Urinary bladder (tissue), 3 donors: ENCODE measurements at regions not wholly inside any gene's neighbourhood (a gene's known extent, or its start where the extent isn't known, plus 50 kb on each side); places are given as distances from the start of the nearest gene placed in this dataset.

Experiments
- DNase-seq: peaks from one replicate; pipeline ENCODE4 v3.0.0-alpha.2; 2015; ENCODE audit errors: extremely low spot score
- H3K27ac ChIP-seq: one replicate; pipeline ENCODE4 v1.5.1; 2013; ENCODE audit warnings: low read depth, mild to moderate bottlenecking, moderate library complexity
- H3K36me3 ChIP-seq: one replicate; pipeline ENCODE4 v1.6.1; 2013; ENCODE audit warnings: mild to moderate bottlenecking, moderate library complexity; ENCODE audit not compliant: insufficient read depth
- H3K4me1 ChIP-seq: one replicate; pipeline ENCODE4 v1.6.1; 2013; ENCODE audit warnings: mild to moderate bottlenecking, moderate library complexity; ENCODE audit not compliant: insufficient read depth
- H3K4me3 ChIP-seq: one replicate; pipeline ENCODE4 v1.5.1; 2013; ENCODE audit warnings: low read depth, low read length
- WGBS: extraction: QIAGEN DNeasy Blood & Tissue Kit; methylation state at CpG from one replicate; pipeline ENCODE4 v1.1.7; 2013; 5-methylcytosine and 5-hydroxymethylcytosine counted together
- donor health status: healthy with polysubstance abuse.
- donor health status: healthy.

DNA sequence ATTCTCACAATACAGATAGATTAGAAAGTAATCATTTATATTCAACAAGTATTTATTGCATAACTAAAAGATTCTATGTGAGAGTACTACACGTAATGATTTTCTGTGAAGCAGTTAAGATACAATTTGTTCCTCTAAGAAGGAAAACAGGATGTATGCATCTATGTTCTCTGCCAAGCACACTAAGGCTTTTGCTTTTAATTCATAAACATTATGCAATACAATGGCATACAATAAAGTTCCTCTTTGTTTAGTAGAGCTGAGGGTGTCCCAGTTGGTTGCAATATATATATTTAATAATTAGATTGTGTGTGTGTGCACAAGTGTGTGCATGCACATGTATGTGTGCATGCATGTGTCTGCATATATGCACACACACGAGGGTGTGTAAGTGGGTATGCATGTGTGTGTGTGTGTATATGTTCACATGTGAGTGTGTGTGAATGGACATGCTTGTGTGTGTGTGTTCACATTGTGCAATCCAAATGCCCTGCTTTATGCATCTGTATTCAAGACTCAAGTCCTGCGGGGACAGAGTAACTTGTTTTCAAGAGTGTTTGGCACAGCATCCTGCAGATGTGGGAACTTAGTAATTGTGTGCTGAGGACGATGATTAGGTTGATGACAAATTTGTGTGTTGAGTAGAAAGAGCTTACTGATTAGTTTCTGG, 481.5 kb upstream of the KLF6 start:
- Histone ChIP-seq H3K36me3 (no peaks in the 10 kb centered on the region), H3K4me3 (no peak overlapping the region), H3K27ac (no peak overlapping the region), H3K4me1 (peaks cover 4% of the 10 kb centered on the region)
- WGBS, result 67% methylated on average over 4 of the region's 4 CpGs
- no peak for DNase-seq

GRCh38 chr10:4265964-4266363, 481.0 kb upstream of the KLF6 start:
- Histone ChIP-seq H3K27ac (no peak overlapping the region), H3K36me3 (no peaks in the 10 kb centered on the region), H3K4me3 (no peak overlapping the region), H3K4me1 (peaks cover 4% of the 10 kb centered on the region)
- 91% methylated on average over 3 of the region's 3 CpGs for WGBS
- DNase-seq, result no peak

DNA sequence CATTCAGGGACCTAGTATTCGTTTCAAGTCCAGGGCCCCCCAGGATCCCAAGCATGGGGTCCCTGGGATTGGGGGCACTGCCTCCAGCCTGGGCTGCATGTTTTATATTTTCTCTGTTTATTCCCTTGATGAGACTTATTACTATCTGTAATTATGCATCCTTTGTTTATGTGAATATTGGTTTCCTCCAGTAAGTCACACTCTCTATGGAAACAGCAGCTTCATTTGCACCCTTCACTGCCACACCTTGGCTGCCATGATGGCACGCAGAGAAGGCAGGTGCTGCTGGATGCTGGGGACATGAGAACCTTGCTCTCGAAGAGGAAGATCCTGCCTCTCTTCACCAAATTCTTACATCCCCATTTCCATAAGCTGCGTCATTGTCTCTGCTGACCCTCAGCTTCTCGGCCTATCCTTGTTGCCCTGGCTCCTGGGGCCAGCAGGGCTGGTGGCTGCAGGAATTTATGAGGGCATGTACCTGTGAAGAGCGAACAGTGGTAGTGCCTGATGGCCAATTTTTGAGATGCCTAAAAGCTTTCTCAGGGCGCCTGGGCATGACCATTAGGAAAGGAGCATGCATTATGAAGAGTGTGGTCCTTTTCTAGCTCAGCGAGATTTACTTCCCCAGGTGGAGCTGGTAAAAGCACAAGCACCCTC, 479.3 kb upstream of the KLF6 start:
- peaks cover 4% of the 10 kb centered on the region for H3K4me1 ChIP-seq
- H3K4me3 ChIP-seq, result no peak overlapping the region
- no peak overlapping the region for H3K27ac ChIP-seq
- 90% methylated on average over 8 of the region's 8 CpGs for WGBS
- H3K36me3 ChIP-seq, result no peaks in the 10 kb centered on the region
- no peak for DNase-seq

GRCh38 chr10:4263601-4263921, 478.6 kb upstream of the KLF6 start:
- peaks cover 4% of the 10 kb centered on the region for H3K4me1 ChIP-seq
- no peak overlapping the region for H3K4me3 ChIP-seq
- 54% methylated on average over 3 of the region's 3 CpGs for WGBS
- DNase-seq, result no peak
- H3K27ac ChIP-seq, result no peak overlapping the region
- H3K36me3 ChIP-seq, result no peaks in the 10 kb centered on the region

DNA sequence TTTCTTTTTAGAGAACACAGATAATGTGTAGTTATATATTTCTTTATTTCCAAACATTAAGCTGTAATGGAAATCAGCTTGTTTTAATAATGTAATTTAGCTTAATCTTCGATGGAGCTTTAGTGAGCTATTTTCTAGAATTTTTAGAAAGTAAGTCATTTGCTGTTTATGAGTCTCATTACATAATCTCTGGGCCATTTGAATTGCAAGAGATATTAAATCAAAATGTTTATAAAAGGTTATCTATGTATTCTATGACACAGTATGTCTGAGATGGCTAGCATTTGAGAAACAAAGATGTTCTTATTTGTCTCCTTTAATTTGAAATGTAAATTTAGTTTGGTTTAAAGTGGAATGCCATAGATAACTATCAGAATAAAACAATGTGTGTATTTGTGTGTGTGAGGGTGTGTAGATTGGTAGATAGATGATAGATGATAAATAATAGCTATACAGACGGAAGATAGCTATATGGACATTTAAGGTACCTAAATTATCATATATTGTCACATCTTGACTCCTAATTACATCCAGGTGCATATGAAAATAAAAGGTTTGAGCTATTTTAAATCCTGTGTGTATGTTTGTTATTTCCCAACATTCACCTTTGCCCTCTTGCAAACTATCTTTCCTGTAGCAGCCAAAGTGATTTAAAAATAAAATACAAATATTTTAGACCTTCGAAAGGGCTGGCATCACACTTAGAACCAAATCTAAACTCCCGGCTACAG, 478.0 kb upstream of the KLF6 start:
- Histone ChIP-seq H3K27ac (no peak overlapping the region), H3K4me1 (peaks cover 4% of the 10 kb centered on the region), H3K36me3 (no peaks in the 10 kb centered on the region), H3K4me3 (no peak overlapping the region)
- DNase-seq, result no peak
- WGBS, result 50% methylated on average over 4 of the region's 4 CpGs

- Histone ChIP-seq H3K4me1 (peaks cover 4% of the 10 kb centered on the region), H3K27ac (no peak overlapping the region), H3K4me3 (no peak overlapping the region), H3K36me3 (no peaks in the 10 kb centered on the region)
- DNase-seq, result no peak
- WGBS, result 85% methylated on average over 4 of the region's 4 CpGs
These were observed 477.4 kb upstream of the KLF6 start for GRCh38 chr10:4262449-4262848.

DNA sequence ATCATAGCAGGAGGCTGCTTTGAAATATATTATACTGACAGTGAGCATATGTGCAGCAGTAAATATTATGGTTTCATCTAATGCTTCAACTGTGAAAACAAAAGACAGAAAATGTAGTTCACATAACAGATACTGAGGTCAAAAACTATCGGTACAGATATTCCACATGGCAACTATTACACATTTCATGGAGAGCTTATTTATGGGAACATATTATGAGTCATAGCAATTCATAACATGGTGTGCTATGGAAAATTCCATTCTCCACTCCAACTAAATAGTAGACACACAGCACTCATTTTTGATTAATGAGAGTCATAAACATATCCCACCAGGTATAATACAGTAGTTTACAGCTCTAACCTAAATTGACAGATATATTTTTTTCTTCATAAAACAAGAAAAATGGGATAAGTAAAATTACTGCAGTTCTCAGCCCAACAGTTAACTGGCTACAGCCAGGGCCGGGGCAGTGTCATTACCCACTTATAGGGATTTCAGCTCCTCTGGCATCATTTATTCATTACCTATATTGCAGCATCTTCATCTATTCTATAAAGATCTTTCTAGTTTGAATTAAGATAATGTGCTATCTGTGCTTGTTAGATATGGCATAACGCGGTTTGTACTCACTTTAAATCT, 475.6 kb upstream of the KLF6 start:
- peaks cover 4% of the 10 kb centered on the region for H3K4me1 ChIP-seq
- 72% methylated on average over 4 of the region's 4 CpGs for WGBS
- H3K27ac ChIP-seq, result no peak overlapping the region
- no peaks in the 10 kb centered on the region for H3K36me3 ChIP-seq
- no peak overlapping the region for H3K4me3 ChIP-seq
- DNase-seq, result no peak

GRCh38 chr10:4257939-4258465, 473.0 kb upstream of the KLF6 start:
- no peak overlapping the region for H3K27ac ChIP-seq
- H3K4me1 ChIP-seq, result no peaks in the 10 kb centered on the region
- DNase-seq, result no peak
- WGBS, result 91% methylated on average over 14 of the region's 14 CpGs
- no peak overlapping the region for H3K4me3 ChIP-seq
- H3K36me3 ChIP-seq, result no peaks in the 10 kb centered on the region

GRCh38 chr10:4256971-4257370, 472.0 kb upstream of the KLF6 start:
- Histone ChIP-seq H3K4me1 (no peaks in the 10 kb centered on the region), H3K36me3 (no peaks in the 10 kb centered on the region), H3K27ac (no peak overlapping the region), H3K4me3 (no peak overlapping the region)
- DNase-seq, result no peak
- 93% methylated on average over 2 of the region's 2 CpGs for WGBS

GRCh38 chr10:4255751-4256150, 470.7 kb upstream of the KLF6 start:
- H3K4me3 ChIP-seq, result no peak overlapping the region
- H3K36me3 ChIP-seq, result no peaks in the 10 kb centered on the region
- no peak overlapping the region for H3K27ac ChIP-seq
- 85% methylated on average over 3 of the region's 3 CpGs for WGBS
- no peak for DNase-seq
- no peaks in the 10 kb centered on the region for H3K4me1 ChIP-seq

DNA sequence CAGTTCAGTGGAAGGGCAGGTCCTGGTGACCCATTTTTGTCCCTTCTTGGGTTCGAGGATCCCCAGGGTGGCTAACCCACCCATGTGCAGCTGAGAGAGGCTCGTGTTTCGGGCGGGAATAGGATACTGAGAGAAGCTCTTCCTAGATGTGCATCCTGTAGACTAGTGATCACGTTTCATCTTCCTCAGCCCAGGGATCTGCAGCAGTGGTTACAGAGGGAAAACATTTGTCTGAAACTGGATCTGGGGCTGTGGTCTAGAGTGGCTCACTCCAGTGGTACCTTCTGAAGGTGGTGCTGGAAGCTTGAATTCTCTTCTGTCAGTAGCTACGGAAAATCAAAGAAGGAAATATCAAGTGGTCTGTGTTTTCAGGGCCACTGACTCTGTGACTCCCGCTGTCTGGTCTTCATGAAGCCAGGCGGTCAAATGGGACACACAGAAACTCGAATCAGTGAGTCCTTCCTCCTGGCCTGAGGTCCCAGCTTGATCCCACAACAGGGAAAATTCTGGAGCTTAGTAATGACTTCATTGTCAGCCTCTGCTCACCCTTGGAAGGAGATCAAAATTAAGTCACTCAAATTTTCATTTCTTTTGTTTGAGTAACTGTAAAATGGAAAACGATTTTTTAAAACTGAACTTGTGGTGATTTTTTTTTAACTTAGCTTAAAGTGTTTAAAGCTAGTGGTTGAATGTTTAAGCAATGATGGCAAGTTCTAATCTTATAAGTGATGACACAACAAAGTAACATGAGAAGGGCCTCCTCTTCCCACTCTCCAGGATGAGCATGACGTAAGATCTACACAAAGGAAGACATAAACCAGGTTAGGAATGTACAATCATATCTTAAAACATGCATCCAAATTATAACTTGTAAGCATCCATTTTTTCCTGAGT, 469.3 kb upstream of the KLF6 start:
- Histone ChIP-seq H3K36me3 (no peaks in the 10 kb centered on the region), H3K4me1 (peaks cover 2% of the 10 kb centered on the region), H3K4me3 (no peak overlapping the region), H3K27ac (no peak overlapping the region)
- no peak for DNase-seq
- 82% methylated on average over 11 of the region's 11 CpGs for WGBS

GRCh38 chr10:4252701-4253100, 467.7 kb upstream of the KLF6 start:
- Histone ChIP-seq H3K4me3 (no peak overlapping the region), H3K27ac (no peak overlapping the region), H3K4me1 (peaks cover 2% of the 10 kb centered on the region), H3K36me3 (no peaks in the 10 kb centered on the region)
- DNase-seq, result no peak
- 91% methylated on average over 2 of the region's 2 CpGs for WGBS

- Histone ChIP-seq H3K4me1 (peaks cover 2% of the 10 kb centered on the region), H3K27ac (no peak overlapping the region), H3K4me3 (no peak overlapping the region), H3K36me3 (no peaks in the 10 kb centered on the region)
- no peak for DNase-seq
- 94% methylated on average over 2 of the region's 2 CpGs for WGBS
These were observed 465.5 kb upstream of the KLF6 start for GRCh38 chr10:4250587-4250887.
